SIG-M5 (cell line): ENCODE measurements at regions not wholly inside any gene's neighbourhood (a gene's known extent, or its start where the extent isn't known, plus 50 kb on each side); places are given as distances from the start of the nearest gene placed in this dataset.
"Not testable (repeated sequence)": the region's sequence is repeated elsewhere in the genome, so short reads cannot be mapped to it uniquely, and the experiment has no call there.

ENCODE experiments used
- DNase-seq: peaks from one replicate; lab custom pipeline; 2025; lab: John Stamatoyannopoulos, UW

DNA sequence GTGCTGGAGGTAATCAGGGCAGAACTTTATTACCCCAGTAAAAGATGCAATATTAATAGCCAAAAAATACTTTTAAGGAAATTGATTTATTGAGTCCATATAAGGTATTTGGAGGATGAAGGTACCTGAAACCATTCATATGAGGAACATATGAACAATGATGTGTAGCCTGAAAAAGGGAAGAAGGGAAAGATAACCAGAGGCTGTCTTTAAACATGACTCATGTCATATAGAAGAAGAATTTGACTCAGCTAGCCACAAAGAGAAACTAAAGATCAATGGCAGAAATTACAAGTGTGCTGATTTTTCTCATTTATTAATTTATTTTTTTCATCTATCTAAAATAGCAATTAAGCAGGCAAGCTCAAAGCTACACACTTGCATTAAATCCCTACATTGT is 136.2 kb upstream of the DUSP10 start:
- DNase-seq, result no peak

DNA sequence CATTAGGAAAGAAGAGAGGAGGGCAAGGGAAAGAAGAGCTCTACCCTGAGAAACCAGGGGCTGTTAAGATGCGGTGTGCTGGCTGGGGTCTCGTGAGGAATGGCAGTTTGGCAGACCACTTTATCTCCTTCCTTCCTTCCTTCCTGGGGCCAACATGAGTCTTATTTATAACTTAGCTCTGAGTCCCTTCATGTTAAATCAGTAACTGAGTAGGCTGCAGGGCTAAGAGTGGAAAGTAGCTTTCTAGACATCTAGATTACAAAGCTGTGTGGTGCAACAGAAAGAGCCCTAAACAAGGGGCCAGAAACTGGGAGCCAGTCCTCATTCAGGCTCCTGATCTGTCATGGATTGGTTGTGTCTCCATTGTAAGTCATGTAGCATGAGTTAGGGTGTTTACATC is 135.4 kb upstream of the DUSP10 start:
- no peak for DNase-seq

DNA sequence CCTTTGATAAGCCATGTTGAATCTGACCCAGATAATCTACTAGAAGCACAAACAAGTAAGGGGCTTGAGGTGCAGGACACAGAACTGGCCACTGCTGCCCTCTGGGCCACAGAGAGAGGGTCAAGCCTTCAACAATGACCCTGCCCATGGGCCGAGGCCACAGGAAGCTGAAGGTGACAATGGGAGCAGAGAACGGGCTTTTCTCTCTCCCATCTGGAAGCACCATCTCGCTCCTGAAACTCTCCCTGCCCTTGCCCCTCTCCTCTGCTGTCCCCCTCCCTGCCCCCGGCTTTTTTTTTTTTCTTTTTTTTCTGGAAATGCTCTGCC is 133.1 kb upstream of the DUSP10 start:
- no peak for DNase-seq

DNA sequence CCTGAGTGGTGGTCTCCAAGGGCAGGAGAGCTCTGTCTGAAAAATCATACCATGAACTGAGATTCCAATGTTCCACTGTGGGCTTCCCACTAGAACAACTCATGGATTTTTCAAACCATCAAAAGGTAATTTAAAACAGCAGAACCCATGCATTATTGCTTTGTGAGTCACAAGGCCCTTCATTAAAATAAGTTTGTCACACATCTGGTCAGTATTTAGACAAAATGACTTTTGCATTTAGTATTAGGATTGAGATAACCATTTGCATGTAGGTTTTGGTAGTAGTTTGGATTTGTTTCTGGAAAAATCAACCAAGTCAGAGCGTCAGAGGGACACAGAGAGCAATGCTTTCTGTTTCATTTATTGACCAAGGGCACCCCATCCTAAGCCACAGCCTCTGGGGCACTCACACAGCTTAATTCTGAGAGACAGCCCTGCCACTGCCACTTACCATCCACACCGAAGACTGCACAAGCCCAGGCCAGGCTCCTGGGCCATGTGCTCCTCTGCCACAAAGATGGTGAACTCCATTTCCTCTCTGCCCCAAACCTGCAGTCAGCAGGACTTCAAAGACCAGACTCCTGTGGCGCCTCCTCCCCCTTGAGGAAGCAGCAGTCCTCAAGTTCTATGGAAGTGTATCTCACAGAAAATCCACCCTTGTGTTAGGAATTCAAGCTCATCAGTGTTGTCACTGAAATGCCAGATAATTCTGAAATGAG is 132.6 kb upstream of the DUSP10 start:
- DNase-seq, result no peak

DNA sequence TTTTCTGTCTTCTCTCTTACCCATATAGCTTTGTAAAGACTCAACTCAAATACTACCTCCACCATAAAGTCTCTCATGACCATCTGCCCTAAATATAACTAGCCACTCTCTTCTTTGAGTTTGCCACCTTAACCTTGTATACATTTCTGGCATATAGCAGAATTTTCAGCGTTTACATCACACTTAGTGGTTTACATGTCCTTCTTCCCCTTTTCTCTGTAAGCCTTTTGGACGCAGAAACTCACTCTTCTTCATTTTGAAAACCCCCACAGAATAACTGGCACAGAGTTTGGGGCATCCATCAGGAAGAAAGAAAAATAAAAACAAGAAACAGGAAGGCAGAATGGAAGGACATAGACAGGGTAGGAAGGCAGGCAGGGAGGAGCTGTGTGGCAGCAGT is 131.8 kb upstream of the DUSP10 start:
- DNase-seq, result no peak

DNA sequence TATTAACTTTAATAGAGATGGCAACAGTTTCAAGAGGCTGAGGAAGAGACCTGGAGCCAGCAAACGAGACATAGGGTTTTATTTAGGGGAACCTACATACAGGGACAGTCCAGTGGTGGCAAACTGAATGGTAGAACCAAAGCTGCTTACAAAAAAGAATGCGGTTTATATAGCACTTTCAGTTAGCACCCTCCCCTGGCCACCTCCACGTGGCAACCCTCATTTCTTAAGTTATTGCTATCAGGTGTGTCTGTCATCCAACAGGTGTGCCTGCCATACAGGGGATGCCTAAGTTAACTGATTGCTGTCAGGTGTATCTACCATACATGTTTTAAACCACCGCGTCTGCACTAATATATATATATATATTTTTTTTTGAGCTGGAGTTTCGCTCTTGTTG is 129.2 kb upstream of the DUSP10 start:
- no peak for DNase-seq

DNA sequence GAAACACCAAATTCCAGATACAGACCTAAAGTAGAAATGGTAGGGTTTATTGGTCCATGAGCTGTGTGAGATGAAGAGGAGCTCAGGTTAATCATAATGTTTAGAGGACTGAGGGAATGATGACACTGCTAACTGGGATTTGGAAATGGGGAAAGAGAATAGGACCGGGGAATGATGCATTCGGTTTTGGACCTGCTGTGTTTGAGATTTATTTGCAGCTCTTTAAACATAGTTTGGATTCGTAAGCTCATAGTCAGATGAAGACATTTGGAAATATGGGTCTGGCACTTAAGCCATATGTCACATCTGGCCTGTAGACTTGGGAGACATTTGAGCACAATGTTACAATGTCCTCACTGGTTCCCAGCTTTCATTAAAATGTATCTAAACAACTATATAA is 127.9 kb upstream of the DUSP10 start:
- DNase-seq, result no peak

DNA sequence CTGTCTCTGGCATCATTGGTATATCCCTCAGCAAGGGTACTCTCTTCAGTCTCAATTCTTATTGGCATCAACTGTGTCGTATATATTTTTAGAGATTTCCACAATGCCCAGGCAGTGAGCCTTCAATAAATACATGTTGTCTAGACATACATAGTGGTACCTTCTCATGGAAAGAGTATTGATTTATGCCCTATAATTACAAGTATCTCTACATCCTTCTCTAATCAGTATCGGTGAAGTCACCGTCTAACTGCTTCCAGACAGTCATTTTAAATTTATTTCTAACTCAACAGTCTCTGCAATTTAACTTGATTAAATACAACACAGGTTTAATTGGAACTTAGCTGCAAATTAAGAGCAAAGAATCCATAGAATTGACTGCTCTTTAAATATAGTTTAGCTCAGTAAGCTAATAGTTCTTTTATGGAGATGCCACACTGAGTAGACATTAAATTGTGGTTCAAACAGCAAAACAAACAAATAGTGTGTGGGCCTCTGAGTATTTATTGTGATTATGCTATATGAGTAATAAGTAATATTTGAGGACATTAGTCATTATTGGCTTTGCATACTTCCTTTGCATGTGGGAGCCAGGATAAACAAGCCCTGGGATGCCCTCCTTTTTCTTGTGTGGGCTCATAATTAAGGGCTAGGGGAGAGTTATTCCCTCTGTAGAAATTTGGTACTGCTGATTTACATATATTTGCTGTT is 126.9 kb upstream of the DUSP10 start:
- DNase-seq, result no peak

DNA sequence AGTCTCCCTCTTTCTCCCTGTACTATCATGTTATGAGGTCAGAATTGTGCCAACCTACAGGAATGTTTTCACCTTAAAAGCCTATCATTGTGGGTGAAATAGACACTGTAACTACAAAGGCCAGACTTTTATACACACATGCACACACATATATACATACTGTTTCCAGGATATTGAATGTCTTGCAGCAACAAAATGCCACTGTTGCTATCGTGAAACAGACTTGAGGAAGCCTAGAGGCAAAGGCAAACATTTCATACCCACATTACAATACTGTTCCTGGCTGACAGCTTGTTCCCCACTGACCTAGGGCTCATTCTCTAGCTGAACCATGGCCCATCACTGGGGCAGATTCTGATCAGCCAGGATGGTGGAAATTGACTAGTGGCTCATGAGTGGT is 125.1 kb upstream of the DUSP10 start:
- no peak for DNase-seq

DNA sequence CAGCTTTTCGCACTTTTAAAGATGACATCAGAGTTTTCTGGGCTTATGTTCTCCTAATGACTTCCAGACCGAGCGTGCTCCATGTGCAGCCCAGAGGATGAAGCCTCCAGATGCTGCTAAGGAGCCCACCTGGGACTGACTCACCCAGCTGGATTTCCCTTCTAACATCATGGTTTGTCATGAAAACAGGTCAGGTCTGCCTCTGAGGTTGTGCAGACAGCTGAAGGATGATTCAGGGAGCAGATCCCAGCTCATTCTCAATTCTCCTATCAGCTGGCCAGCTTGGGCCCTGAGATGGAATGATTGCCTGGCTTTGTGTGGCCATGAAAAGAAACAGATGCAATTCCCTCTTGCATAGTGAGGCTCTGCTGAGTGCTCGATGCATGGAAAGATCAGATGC is 123.9 kb upstream of the DUSP10 start:
- DNase-seq, result no peak

DNA sequence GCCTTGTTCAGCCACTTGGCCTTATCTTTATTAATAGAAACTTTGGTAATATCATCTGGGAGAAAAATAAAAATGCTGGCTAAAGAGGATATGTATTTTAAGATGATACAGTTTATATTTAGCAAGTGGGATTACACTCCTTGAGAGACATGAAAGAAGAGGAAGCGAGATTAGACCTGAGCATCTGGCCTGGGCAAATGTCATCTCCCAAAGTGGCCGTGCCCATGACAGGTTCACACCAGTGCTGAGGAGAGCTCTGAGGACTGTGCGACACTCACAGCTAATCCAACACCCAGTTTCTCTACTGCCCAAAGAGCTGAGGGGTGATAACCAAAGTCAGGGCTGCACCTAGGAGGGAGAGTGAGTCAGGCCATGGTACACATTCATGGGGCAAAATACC is 121.7 kb upstream of the DUSP10 start:
- no peak for DNase-seq

DNA sequence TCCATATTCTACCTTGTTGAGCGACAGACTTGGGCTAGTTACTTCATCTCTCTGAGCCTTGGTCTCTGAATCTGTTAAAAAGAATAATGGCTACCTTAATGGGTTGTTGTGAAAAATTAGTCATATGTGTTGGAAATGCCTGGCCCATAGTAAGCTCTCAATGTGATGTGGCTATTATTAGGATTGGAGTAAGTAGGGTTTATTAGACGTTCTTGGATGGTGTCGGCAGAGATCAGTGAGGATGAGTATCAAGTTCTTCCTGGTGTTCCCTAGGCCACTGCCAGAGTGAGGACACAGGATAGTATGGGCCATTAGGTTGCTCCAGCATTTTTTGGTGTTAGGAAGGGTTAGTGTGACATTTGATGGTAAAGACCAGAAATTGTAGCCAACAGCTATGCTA is 121.1 kb upstream of the DUSP10 start:
- no peak for DNase-seq

DNA sequence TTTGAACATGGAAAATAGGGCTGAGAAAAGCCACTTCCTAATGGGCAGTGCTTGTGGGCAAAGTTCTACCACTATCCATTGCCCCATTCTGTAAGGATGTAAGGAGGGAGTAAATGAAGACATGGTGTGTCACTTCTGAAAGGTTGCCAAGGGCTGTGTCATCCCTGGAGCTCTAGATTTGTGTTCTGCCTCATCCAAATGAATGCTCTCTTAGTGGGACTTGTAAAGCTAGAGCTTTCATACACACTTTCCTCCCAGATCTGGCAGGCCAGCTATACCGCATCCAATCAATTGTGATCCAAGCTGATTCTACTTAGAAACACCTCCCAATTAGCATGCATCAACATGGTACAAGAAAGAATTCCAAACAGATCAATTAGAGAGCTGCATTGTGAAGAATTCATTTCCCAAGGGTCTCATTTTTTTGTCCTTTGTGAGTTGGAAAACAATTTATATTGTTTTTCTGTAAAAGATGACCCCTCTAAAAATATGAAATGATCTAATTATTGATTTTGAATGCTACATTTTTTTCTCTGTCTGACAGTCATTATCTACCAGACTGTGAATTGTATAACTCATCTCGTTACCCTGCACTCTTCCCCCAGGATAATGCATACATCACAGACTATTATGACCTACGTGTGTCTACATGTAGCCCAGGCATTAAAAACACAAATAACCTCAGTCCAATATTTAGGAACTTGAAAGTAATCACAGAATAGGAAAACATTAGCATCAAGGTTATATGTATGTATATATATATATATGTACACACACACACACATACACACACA is 117.1 kb upstream of the DUSP10 start:
- DNase-seq, result no peak

DNA sequence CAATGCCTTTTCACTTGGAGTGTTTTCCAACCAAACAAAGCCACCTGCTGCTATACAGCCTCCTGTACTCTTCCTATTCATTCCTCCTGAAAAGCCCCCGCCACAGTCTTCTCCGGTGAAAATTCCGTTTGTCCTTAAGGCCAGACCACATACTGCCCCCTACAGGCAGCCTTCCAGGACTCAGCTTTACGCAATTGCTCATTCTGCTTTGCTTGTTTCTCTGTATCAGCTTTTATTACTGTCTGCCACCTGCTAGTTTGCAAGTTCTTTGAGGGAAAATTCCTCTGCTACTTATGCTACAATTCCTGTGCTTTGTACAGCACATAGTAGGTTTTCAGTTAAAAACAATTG is 115.2 kb upstream of the DUSP10 start:
- not testable (repeated sequence) for DNase-seq

DNA sequence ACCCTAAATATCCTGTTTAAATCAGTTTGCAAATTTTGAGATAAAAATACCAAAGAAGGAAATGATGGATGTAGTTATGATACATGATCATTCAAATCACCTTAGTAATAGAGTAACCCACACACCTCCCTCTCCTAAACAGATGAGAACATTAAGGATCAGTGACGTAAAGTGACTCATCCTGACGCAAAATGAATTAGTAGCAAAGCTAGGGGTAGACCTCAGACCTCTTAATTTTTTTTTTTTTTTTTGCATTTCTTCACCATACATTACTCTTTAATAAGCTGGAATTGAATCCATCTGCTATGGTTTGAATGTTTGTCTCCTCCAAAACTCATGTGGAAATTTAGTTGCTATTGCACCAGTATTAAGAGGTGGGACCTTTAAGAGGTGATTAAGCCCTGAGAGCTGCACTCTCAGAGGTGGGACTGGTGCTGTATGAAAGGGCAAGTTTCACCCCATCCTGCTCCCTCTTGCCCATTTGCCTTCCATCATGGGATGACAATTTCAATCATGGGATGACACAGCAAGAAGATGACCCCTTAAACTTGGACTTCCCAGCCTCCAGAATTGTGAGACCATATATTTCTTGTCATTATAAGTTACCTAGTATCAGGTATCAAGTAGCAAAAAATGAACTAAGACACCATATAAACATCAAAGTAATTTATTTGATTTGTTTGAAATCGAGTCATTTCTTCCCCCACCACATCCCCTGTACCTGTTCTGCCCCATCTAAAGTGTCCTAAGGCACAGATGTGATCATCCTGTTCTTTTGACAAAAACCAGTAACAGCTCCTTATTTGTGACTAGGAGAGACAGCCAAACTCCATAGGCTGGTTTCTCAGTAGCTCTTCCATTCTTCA is 114.6 kb upstream of the DUSP10 start:
- DNase-seq, result no peak

DNA sequence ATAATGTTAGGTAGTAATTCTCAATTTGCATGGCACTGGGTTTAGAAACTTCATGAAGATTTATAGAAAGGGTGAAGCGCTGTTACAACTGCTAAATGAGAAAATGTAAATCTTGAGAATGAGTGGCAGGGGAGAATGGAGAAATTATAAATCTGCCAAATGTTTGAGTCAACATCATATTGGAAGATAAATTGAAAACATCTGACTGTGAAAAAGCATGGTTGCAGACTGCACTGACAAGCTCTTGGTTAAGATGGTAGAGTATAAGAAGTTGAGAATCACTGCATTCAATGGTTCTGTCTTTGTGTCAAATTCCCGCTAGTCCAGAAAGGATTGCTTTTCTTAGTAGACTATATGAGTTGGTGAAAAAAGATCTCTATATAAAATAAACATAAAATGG is 113.3 kb upstream of the DUSP10 start:
- no peak for DNase-seq

DNA sequence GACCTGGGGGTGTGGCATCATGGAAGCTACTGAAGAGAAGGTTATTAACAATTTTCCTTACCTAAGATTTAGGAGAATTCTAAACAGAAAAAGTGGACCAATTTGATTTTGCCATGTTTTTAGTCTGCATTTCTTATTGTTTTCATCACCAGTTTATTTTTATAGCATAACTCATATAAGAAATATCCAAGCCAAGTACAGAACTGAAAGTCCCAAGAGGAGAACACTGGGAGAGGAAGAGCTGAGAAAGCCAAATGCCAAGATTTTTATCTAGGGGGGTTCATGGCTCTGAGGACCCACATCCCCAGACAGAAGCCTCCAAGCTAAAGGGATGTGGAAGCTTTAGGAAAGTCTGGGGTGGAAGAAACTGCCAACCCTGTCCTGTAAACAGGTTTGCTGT is 109.4 kb upstream of the DUSP10 start:
- DNase-seq, result no peak

DNA sequence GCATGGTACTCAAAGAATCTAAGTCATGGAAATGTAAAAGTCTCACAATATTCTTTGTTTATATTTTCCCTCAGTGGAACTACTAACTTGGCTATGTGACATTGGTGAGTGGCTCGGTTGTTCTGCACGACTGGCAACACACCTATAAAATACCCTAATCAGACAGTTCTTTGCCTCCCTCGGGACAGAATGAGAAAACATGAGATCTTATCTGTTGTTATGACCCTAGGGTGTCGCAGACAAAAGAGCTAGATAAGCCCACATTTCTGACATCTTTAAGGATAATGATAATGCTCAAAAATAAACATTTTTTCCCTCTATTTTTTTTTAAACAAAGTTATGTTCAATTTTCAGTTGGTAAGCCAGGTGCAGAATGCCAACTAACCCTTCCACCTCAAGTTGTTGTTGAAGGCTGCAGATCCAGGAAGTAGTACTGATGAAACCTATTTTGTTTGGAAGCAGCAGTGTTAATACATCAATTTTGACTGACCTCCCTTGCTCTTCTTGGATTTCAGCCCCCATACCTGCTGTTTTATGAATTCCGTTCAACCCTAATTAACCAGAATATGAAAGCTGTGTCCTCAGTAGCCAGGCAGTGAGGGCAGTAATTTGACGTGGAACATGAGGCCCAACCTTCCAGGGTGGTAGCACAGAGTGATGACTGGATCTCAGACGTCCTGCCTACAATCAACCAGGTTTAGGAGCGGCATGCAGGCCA is 108.7 kb upstream of the DUSP10 start:
- DNase-seq, result no peak

DNA sequence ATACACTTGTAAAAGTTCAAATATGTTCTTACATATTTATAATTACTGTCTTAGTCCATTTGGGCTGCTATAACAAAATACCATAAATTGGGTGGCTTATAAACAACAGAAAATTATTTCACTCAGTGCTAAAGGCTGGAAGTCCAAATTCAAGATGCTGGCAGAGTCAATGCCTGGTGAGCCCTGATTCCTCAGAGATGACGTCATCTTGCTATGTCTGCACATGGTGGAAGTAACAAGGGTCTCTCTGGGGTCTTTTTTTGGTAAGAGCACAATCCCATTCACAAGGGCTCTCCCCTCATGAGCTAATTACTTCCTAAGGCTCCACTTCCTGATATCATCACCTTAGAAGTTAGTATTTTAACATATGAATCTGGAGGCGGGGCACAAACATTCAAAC is 108.0 kb upstream of the DUSP10 start:
- no peak for DNase-seq

DNA sequence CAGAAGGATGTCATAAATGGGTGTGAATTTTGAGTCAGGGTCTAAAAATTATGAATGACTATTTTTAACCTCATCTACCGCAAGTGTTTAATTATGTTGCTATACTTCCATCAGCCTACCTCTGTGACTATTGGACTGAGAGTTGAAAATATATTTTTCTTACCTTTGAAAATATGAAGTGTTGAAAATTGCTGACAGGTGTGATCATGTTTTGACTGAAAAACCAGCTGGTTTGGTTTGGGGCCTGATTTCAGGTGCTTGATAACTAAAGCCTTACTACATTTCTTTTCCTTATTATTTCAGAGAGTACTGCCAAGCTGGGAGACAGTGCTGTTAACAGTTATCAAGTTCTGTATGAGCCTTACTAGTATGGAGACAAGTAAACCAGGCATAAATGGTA is 107.2 kb upstream of the DUSP10 start:
- no peak for DNase-seq

DNA sequence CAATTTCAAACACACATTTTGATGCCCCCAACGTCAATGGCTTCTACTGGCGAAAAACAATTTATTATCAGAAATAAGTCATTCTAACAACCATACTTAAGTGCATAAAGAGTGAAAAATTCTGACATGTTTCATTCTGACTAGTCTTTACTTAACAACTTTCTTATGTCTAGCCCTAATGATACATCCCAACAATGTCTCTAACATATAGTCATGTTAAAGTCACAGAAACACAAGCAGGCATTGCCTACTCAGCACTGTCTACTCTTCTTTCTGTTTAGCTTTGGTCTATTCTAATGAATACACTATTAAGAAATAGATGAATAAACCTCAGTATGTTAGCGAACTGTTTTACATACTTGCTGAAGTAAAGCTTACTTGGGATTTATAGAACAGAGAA is 105.8 kb upstream of the DUSP10 start:
- DNase-seq, result no peak
